Ectodermal cell (in vitro differentiated cells): ENCODE measurements at regions not wholly inside any gene's neighbourhood (a gene's known extent, or its start where the extent isn't known, plus 50 kb on each side); places are given as distances from the start of the nearest gene placed in this dataset.
"Not testable (repeated sequence)": the region's sequence is repeated elsewhere in the genome, so short reads cannot be mapped to it uniquely, and the experiment has no call there.

Experiments used
- H3K27ac ChIP-seq: 2 replicates; pipeline ENCODE4 v1.7.0; 2013; ENCODE audit warnings: mild to moderate bottlenecking, low read depth, low read length; ENCODE audit not compliant: insufficient read depth, poor library complexity, severe bottlenecking
- H3K27me3 ChIP-seq: 2 replicates; pipeline ENCODE4 v1.7.0; 2013; ENCODE audit warnings: mild to moderate bottlenecking, low read length; ENCODE audit not compliant: insufficient read depth, control insufficient read depth, poor library complexity, severe bottlenecking
- H3K36me3 ChIP-seq: one replicate; pipeline ENCODE4 v1.7.0; 2013; ENCODE audit warnings: low read length; ENCODE audit not compliant: control insufficient read depth, insufficient read depth
- H3K4me1 ChIP-seq: one replicate; pipeline ENCODE4 v1.7.0; 2013; ENCODE audit warnings: low read length; ENCODE audit not compliant: control insufficient read depth, insufficient read depth
- H3K4me3 ChIP-seq: 2 replicates; pipeline ENCODE4 v1.7.0; 2013; ENCODE audit warnings: low read depth, low read length, control low read depth; ENCODE audit not compliant: insufficient read depth
- H3K9me3 ChIP-seq: 2 replicates; pipeline ENCODE4 v1.7.0; 2013; ENCODE audit warnings: mild to moderate bottlenecking, low read length, moderate library complexity; ENCODE audit not compliant: control insufficient read depth
- WGBS, 2 experiments: methylation state at CpG; one replicate each; pipeline ENCODE4 v1.1.7; 2013; ENCODE audit warnings: missing lambda C conversion rate in 2 of 2; 5-methylcytosine and 5-hydroxymethylcytosine counted together

GRCh38 chr2:207337234-207338219 is 171.8 kb upstream of the KLF7 start:
- Histone ChIP-seq H3K27me3 (peaks cover 8% of the 10 kb centered on the region), H3K36me3 (no peaks in the 10 kb centered on the region), H3K4me3 (no peak overlapping the region), H3K9me3 (no peaks in the 10 kb centered on the region), H3K4me1 (peaks cover 16% of the 10 kb centered on the region), H3K27ac (no peak overlapping the region)
- 69 to 73% methylated on average over 3 to 5 of the region's 6 CpGs for WGBS, 2 experiments

DNA sequence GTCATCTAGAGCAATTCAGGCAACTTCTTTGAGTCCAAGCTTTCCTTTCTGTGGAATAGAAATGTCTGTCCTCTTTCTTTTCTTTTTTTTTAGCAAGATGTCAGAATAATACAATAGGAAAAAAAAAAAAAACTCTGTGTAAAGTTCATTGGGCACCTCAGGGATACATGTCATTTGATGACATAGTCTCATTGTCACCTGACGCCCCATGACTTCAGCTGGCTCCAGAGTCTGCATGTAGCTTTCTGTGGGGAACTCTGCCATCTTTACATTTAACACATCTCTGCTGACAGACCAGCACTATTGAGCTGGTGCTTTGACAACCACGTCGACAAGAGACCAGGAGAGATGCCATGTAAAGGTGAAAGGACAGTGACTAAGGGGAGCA is 172.5 kb upstream of the KLF7 start:
- WGBS, 2 experiments, result 73 to 76% methylated on average over 3 of the region's 3 CpGs
- peaks cover 16% of the 10 kb centered on the region for H3K4me1 ChIP-seq
- H3K36me3 ChIP-seq, result no peaks in the 10 kb centered on the region
- no peak overlapping the region for H3K4me3 ChIP-seq
- H3K27me3 ChIP-seq, result peaks cover 8% of the 10 kb centered on the region
- H3K9me3 ChIP-seq, result no peaks in the 10 kb centered on the region
- no peak overlapping the region for H3K27ac ChIP-seq

DNA sequence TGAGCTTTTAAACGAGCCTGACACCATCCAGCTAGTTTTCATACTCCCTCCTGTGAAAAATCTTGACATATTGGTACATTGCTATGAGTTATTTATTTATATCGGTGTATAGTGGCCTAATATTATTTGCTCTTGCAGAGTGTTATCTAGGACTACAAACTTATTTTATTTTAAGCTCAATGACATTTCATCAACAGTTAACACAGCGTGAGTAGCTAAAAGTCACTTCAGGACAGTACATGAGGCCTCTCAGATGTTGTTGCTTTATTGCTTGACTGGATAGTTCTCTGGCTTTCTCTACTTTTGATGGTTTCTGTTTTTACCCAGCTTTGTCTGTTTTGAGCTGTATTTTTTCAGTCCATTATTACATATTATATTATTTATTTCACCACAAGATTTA is 172.9 kb upstream of the KLF7 start:
- WGBS, 2 experiments, result 96% methylated on average over 2 to 3 of the region's 3 CpGs
- Histone ChIP-seq H3K4me3 (no peak overlapping the region), H3K27ac (no peak overlapping the region), H3K36me3 (no peaks in the 10 kb centered on the region), H3K27me3 (peaks cover 8% of the 10 kb centered on the region), H3K4me1 (peaks cover 16% of the 10 kb centered on the region), H3K9me3 (no peaks in the 10 kb centered on the region)

GRCh38 chr2:207341112-207341750 is 175.5 kb upstream of the KLF7 start:
- H3K9me3 ChIP-seq, result no peaks in the 10 kb centered on the region
- no peak overlapping the region for H3K4me3 ChIP-seq
- no peak overlapping the region for H3K27ac ChIP-seq
- H3K4me1 ChIP-seq, result peaks cover 4% of the 10 kb centered on the region
- no peaks in the 10 kb centered on the region for H3K36me3 ChIP-seq
- no peaks in the 10 kb centered on the region for H3K27me3 ChIP-seq
- WGBS, 2 experiments, result 68 to 72% methylated on average over 8 to 9 of the region's 9 CpGs

DNA sequence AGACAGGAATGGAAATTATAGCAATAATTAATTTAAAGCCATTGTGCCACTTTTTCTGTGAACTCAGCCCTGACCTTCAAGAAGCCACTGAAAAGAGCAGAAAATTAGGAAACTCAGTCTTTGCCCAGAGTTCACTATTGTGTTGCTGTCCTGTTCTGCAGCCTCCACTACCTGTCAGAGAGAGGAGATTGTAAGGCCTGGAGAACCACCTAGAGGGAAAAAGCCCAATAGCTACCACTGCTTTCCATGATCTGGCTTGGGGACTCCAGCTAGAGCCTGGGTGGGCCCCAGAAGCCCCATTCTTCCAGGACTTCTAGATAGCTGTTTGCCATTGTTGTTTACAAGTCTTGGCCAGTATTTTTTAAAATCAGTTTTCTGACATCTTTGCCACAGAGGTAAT is 176.1 kb upstream of the KLF7 start:
- Histone ChIP-seq H3K27me3 (no peaks in the 10 kb centered on the region), H3K4me1 (peaks cover 4% of the 10 kb centered on the region), H3K36me3 (no peaks in the 10 kb centered on the region), H3K27ac (no peak overlapping the region), H3K4me3 (no peak overlapping the region), H3K9me3 (no peaks in the 10 kb centered on the region)

- H3K27ac ChIP-seq, H3K4me1 ChIP-seq, H3K9me3 ChIP-seq, H3K4me3 ChIP-seq, H3K27me3 ChIP-seq, H3K36me3 ChIP-seq: not testable (repeated sequence)
- 89 to 92% methylated on average over 12 of the region's 12 CpGs for WGBS, 2 experiments
Observed at GRCh38 chr2:207344596-207345394, 179.0 kb upstream of the KLF7 start.

GRCh38 chr2:207351171-207351570 is 178.6 kb upstream of the CREB1 start:
- Histone ChIP-seq H3K4me1 (no peaks in the 10 kb centered on the region), H3K27me3 (no peaks in the 10 kb centered on the region), H3K27ac (no peak overlapping the region), H3K9me3 (no peaks in the 10 kb centered on the region), H3K4me3 (no peak overlapping the region), H3K36me3 (no peaks in the 10 kb centered on the region)
- WGBS, 2 experiments, result 93 to 95% methylated on average over 1 of the region's 1 CpG

- no peak overlapping the region for H3K4me3 ChIP-seq
- H3K36me3 ChIP-seq, result no peaks in the 10 kb centered on the region
- no peaks in the 10 kb centered on the region for H3K9me3 ChIP-seq
- no peaks in the 10 kb centered on the region for H3K27me3 ChIP-seq
- H3K27ac ChIP-seq, result no peak overlapping the region
- 93 to 95% methylated on average over 9 of the region's 9 CpGs for WGBS, 2 experiments
- no peaks in the 10 kb centered on the region for H3K4me1 ChIP-seq
Observed at GRCh38 chr2:207352978-207353671, 176.6 kb upstream of the CREB1 start.

DNA sequence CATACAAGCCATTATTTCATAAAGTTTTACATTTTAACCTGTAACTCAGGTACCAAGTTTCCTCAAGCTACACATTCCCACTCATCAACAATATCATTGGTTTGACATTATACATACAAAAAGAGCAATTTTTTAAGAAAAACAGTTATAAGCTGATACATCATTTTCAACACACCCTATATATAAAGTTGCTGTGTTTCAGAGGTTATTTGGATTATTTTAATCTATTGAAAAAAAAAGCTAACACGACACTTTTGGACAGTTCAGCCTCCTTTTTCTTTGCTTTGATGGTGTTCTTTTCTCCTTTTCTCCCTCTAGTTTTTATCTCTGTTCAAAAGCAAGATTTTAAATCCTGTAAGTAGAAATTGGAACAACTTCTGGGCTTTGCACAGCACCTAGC is 175.9 kb upstream of the CREB1 start:
- Histone ChIP-seq H3K36me3 (no peaks in the 10 kb centered on the region), H3K27ac (no peak overlapping the region), H3K9me3 (no peaks in the 10 kb centered on the region), H3K27me3 (no peaks in the 10 kb centered on the region), H3K4me1 (no peaks in the 10 kb centered on the region), H3K4me3 (no peak overlapping the region)
- 93 to 100% methylated on average over 1 of the region's 1 CpG for WGBS, 2 experiments
